Endothelial cell of umbilical vein (primary cell): ENCODE measurements at regions not wholly inside any gene's neighbourhood (a gene's known extent, or its start where the extent isn't known, plus 50 kb on each side); places are given as distances from the start of the nearest gene placed in this dataset.

Source experiments
- BruUV-seq: library from RNA; stranded (reverse); fragments of 400-500 nt; replicated peaks from 2 replicates; lab custom pipeline; 2021; lab: Mats Ljungman, UMichigan
- CTCF ChIA-PET: fragments of 300-600, 350-600 bp; sonication (Branson Sonifier 250); formaldehyde crosslinking; loops from one replicate; lab custom pipeline; 2021; ENCODE audit warnings: antibody characterized with exemption, inconsistent platforms; lab: Charles Lee
- POLR2A ChIA-PET: fragments of 300-600, 350-600 bp; sonication (Branson Sonifier 250); formaldehyde crosslinking; loops from one replicate; lab custom pipeline; 2021; ENCODE audit warnings: antibody characterized with exemption, inconsistent platforms; lab: Charles Lee
- DNase-seq: peaks from one replicate; pipeline ENCODE4 v3.0.0-alpha.2; 2011; ENCODE audit warnings: low read depth, low spot score
- FAIRE-seq: peaks from 2 replicates; lab custom pipeline; 2011; peaks lifted over from hg19 to GRCh38; lab: Jason Lieb, UNC
- H2AFZ ChIP-seq: 2 replicates; pipeline ENCODE4 v1.6.0; 2012; ENCODE audit warnings: low read depth, low read length, control low read depth, inconsistent platforms
- H3K27ac ChIP-seq: 2 replicates; pipeline ENCODE4 v1.5.1; 2011; ENCODE audit warnings: low read depth, mild to moderate bottlenecking, control low read depth, low read length, moderate library complexity; ENCODE audit not compliant: insufficient read depth
- H3K27me3 ChIP-seq, 2 experiments: 2 replicates each; pipeline versions ENCODE4 v1.6.0 to v1.6.1; 2011; ENCODE audit warnings: low read length in 2 of 2, mixed read lengths in 1 of 2; ENCODE audit not compliant: control insufficient read depth in 2 of 2, insufficient read depth in 2 of 2
- H3K36me3 ChIP-seq, 2 experiments: 2 replicates in 1 of 2; 3 replicates in 1 of 2; pipeline ENCODE4 v1.5.1; 2011; ENCODE audit warnings: low read length in 2 of 2, mild to moderate bottlenecking in 1 of 2, moderate library complexity in 1 of 2; ENCODE audit not compliant: control insufficient read depth in 2 of 2, insufficient read depth in 2 of 2; ENCODE audit errors: extremely low read depth in 1 of 2
- H3K4me1 ChIP-seq: 3 replicates; pipeline ENCODE4 v1.5.1; 2011; ENCODE audit warnings: mild to moderate bottlenecking, low read length; ENCODE audit not compliant: control insufficient read depth, insufficient read depth; ENCODE audit errors: extremely low read depth
- H3K4me2 ChIP-seq: 2 replicates; pipeline ENCODE4 v1.6.1; 2011; ENCODE audit warnings: low read length, control low read depth, mixed read lengths; ENCODE audit not compliant: insufficient read depth
- H3K4me3 ChIP-seq, 3 experiments: fragments of 200-600 bp in 1 of 3; sonication (generic), shearing (Covaris generic) in 1 of 3; replicated peaks in 1 of 3; 2 replicates each; pipeline ENCODE4 v1.5.1; 2011 to 2016; ENCODE audit warnings: control low read depth in 3 of 3, low read length in 3 of 3, mild to moderate bottlenecking in 2 of 3, inconsistent platforms in 1 of 3, low read depth in 1 of 3, moderate library complexity in 1 of 3; ENCODE audit not compliant: insufficient read depth in 1 of 3
- H3K79me2 ChIP-seq: 2 replicates; pipeline ENCODE4 v1.6.0; 2012; ENCODE audit warnings: low read length, inconsistent platforms; ENCODE audit not compliant: control insufficient read depth, insufficient read depth
- H3K9ac ChIP-seq: replicated peaks from 2 replicates; pipeline ENCODE3; 2011; ENCODE audit warnings: low read length, control low read depth; ENCODE audit not compliant: insufficient read depth; ENCODE audit errors: extremely low read depth
- H3K9me1 ChIP-seq: replicated peaks from 3 replicates; pipeline ENCODE4 v1.6.0; 2011; ENCODE audit warnings: mild to moderate bottlenecking, low read length; ENCODE audit not compliant: control insufficient read depth, insufficient read depth; ENCODE audit errors: extremely low read depth
- H3K9me3 ChIP-seq: replicated peaks from 2 replicates; pipeline ENCODE4 v1.5.1; 2012; ENCODE audit warnings: low read length, inconsistent platforms; ENCODE audit not compliant: control insufficient read depth, insufficient read depth
- H4K20me1 ChIP-seq: replicated peaks from 2 replicates; pipeline ENCODE3; 2011; ENCODE audit warnings: mild to moderate bottlenecking, low read length; ENCODE audit not compliant: control insufficient read depth, insufficient read depth; ENCODE audit errors: extremely low read depth
- EZH2 ChIP-seq: IDR thresholded peaks from 2 replicates; pipeline ENCODE4 v1.6.1; 2012; ENCODE audit warnings: borderline replicate concordance, low read depth, mild to moderate bottlenecking, moderate library complexity, low read length, inconsistent platforms; ENCODE audit not compliant: severe bottlenecking
- FOS ChIP-seq: IDR thresholded peaks from 2 replicates; pipeline ENCODE4 v1.6.1; 2011; ENCODE audit warnings: mild to moderate bottlenecking, low read length, moderate library complexity, borderline replicate concordance; ENCODE audit not compliant: insufficient read depth
- GATA2 ChIP-seq: IDR thresholded peaks from 2 replicates; pipeline ENCODE4 v1.7.0; 2011; ENCODE audit warnings: low read depth, mild to moderate bottlenecking, moderate library complexity, mixed read lengths, low read length; ENCODE audit not compliant: insufficient read length, insufficient read depth
- MYC ChIP-seq: IDR thresholded peaks from one replicate; pipeline ENCODE4 v1.6.1; 2011; ENCODE audit warnings: mild to moderate bottlenecking, low read depth, low read length
- POLR2A ChIP-seq: IDR thresholded peaks from 2 replicates; pipeline ENCODE4 v1.6.1; 2012; ENCODE audit warnings: low read depth, mild to moderate bottlenecking, control low read depth, low read length
- POLR2AphosphoS5 ChIP-seq: IDR thresholded peaks from 2 replicates; pipeline ENCODE4 v1.6.1; 2012; ENCODE audit warnings: low read depth, mild to moderate bottlenecking, control low read depth, low read length, moderate library complexity; ENCODE audit not compliant: insufficient read depth
- dilution Hi-C: fragments of 300-500 bp; cut with MboI; formaldehyde crosslinking; loops from one replicate; pipeline ENCODE4 v1.15.0; 2019; ENCODE audit warnings: low sequenced_read_pairs; ENCODE audit not compliant: extremely low pct_ligation_motif_present
- intact Hi-C: fragments of 100-400 bp; cut with micrococcal nuclease; formaldehyde crosslinking; loops from one replicate; pipeline ENCODE4 v1.10.0; 2022
- TF ChIP-seq, protein P1 (sequence below): IDR thresholded peaks from 2 replicates; pipeline ENCODE4 v1.6.1; 2011; ENCODE audit not compliant: insufficient read depth, insufficient read length

- H2AFZ ChIP-seq = no peak overlapping the region
- H3K4me1 ChIP-seq = peaks cover 16% of the 10 kb centered on the region
- dilution Hi-C loops = no loop called here
- DNase-seq (no peak), FAIRE-seq (no peak)
- intact Hi-C loops = no loop called here
- no TSS peak for BruUV-seq
- H3K27ac ChIP-seq = no peak overlapping the region
- no peaks in the 10 kb centered on the region for H4K20me1 ChIP-seq
- H3K9ac ChIP-seq = no peak overlapping the region
- TF ChIP-seq, protein P1, sequence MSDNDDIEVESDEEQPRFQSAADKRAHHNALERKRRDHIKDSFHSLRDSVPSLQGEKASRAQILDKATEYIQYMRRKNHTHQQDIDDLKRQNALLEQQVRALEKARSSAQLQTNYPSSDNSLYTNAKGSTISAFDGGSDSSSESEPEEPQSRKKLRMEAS = no peak
- TF ChIP-seq POLR2AphosphoS5 (no peak), EZH2 (no peak), GATA2 (no peak)
- CTCF ChIA-PET = no interaction called here
- no peaks in the 10 kb centered on the region for H3K27me3 ChIP-seq
- no peaks in the 10 kb centered on the region for H3K36me3 ChIP-seq
- H3K79me2 ChIP-seq = no peaks in the 10 kb centered on the region
- no peak overlapping the region for H3K4me2 ChIP-seq
- H3K9me3 ChIP-seq = no peaks in the 10 kb centered on the region
- POLR2A ChIA-PET = no interaction called here
- no peaks in the 10 kb centered on the region for H3K9me1 ChIP-seq
- no peak overlapping the region for H3K4me3 ChIP-seq
These were observed 107.9 kb upstream of the DLX2 start for GRCh38 chr2:172210599-172210998.

- CTCF ChIA-PET = no interaction called here
- intact Hi-C loops = no loop called here
These were observed 108.8 kb upstream of the DLX2 start for GRCh38 chr2:172211512-172211911.

More at GRCh38 chr2:172211512-172211911, 108.8 kb upstream of the DLX2 start:
- no TSS peak for BruUV-seq
- dilution Hi-C loops = no loop called here
- no peak for FAIRE-seq
- no peaks in the 10 kb centered on the region for H3K9me1 ChIP-seq
- peaks cover 16% of the 10 kb centered on the region for H3K4me1 ChIP-seq
- H4K20me1 ChIP-seq = no peaks in the 10 kb centered on the region
- no peak overlapping the region for H2AFZ ChIP-seq
- no peaks in the 10 kb centered on the region for H3K9me3 ChIP-seq
- POLR2A ChIA-PET = no interaction called here
- H3K4me3 ChIP-seq = no peak overlapping the region
- H3K79me2 ChIP-seq = no peaks in the 10 kb centered on the region
- no peak for DNase-seq
- no peak overlapping the region for H3K27ac ChIP-seq
- H3K27me3 ChIP-seq = no peaks in the 10 kb centered on the region
- TF ChIP-seq POLR2A = no peak
- TF ChIP-seq FOS = no peak
- no peak for TF ChIP-seq MYC
- TF ChIP-seq GATA2 = no peak
- H3K4me2 ChIP-seq = no peak overlapping the region
- H3K9ac ChIP-seq = no peak overlapping the region
- H3K36me3 ChIP-seq = no peaks in the 10 kb centered on the region
